Keratinocyte (primary cell): ENCODE measurements at regions not wholly inside any gene's neighbourhood (a gene's known extent, or its start where the extent isn't known, plus 50 kb on each side); places are given as distances from the start of the nearest gene placed in this dataset.

Experiments used
- CTCF ChIP-seq, 3 experiments: IDR thresholded peaks in 1 of 3; conservative IDR thresholded peaks in 1 of 3; optimal IDR thresholded peaks in 1 of 3; 2 replicates in 2 of 3; 3 replicates in 1 of 3; pipeline versions ENCODE3 to v1.5.1; 2011; ENCODE audit warnings: low read length in 3 of 3, mild to moderate bottlenecking in 3 of 3, moderate library complexity in 2 of 3, control low read depth in 1 of 3, inconsistent platforms in 1 of 3; ENCODE audit not compliant: insufficient read depth in 2 of 3; ENCODE audit errors: extremely low read depth in 1 of 3
- EZH2 ChIP-seq: IDR thresholded peaks from one replicate; pipeline ENCODE4 v1.6.1; 2012; ENCODE audit warnings: inconsistent platforms, mild to moderate bottlenecking, low read length, moderate library complexity

- TF ChIP-seq CTCF (optimal IDR thresholded peaks at IDR 0.05 in 1 of 3, IDR thresholded peaks at IDR 0.05 in 1 of 3, conservative IDR thresholded peaks at IDR 0.05 in 1 of 3; ENCODE audit: extremely low read depth in 1 of 3, insufficient read depth in 2 of 3, low read length in 3 of 3) (no peak), EZH2 (no peak)
Observed at GRCh38 chr7:55286666-55287065, 78.5 kb upstream of the LANCL2 start.
